ENCODE measurements at regions not wholly inside any gene's neighbourhood (a gene's known extent, or its start where the extent isn't known, plus 50 kb on each side); places are given as distances from the start of the nearest gene placed in this dataset.
"Not testable (repeated sequence)": the region's sequence is repeated elsewhere in the genome, so short reads cannot be mapped to it uniquely, and the experiment has no call there.

DNA sequence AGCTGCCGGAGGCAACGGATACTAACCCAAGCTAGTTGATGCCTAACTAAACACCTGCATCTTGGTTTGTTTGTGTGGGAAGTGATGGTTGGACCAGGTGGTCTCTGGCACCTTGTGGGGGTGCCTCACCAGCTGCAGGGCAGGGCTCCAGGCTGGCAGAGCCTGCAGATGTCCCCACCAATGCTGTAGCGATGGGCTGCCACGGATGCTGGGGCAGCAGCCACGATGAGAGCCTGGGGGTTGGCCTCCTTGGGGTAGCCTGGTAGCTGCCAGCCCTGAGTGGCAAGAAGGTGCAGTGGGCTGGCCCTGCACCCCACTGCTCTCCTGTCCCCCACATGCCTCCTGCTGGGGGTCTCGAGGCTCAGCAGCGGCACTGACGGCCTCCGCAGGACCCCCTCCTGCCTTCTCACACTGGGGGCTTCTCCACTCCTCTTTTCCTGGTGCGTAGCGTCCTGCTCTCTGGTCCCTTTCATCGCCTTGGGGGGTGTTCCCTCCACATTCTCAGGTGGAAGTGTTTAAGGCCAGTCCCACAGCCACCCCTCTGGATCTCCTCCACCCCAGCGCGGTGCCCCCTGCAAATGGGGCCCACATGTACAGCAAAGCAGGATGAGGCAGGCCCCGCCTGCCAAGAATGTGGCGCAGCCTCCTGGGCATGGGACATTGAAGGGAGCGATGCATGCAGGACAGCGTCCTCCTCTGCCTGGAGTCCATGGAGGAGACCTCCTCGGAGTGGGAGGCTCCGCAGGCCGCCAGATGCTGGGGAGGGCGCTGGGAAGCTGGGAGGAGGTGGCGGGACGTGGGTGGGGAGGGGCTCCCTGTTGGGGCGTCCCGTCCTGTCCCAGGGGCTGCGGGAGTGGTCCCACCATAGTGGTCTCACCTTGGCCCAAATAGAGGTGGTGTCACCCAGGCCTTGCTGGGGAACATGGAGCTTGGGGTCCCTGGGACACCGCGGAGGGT is 173.1 kb downstream of the ASB1 start:
- no peak for DNase-seq (ENCODE audit: low read depth in 3 of 3)

DNA sequence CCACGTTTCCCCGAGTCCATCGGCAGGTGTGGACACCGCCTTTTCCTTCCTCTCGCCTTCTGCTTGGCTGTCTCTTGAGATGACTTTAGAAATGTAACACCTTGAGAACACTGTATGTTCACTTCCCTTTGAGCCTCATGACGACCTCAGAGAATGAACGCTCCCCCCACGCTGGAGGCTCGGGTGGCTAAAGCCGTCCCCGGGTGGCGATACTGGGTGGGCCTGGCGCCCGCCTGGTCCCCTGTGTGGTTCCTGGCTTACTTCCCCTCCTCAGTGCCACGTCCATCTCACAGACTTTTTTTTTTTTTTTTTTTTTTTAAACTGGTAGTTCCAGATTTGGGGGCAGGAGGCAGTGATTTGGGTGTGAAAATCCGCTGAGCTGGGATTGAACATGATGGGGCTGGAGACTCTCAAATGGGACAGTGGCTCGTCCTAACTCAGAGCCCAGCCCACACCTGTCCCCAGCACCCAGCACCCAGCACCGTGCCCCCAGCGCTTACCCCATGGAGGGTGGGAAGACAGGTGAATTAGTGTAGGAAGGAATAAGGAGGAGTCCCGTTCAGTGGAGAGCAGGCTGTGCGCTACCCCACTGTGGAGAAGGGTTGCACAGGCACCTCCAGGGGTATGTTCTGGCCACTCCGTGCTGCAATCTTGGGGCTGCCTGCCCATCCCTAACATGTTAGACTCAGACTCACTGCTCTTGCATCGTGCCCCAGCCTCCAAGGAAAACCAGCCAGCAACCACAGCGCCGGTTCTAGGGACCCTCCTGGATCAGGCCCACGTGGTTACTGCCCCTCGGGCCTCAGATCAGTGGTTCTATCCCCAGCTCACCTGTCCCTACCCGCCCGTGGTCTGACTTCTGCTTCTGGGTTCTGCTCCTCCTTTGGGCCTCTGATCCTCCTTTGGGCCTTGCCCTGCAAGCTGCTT is 174.0 kb downstream of the ASB1 start:
- DNase-seq (ENCODE audit: low read depth in 3 of 3) = no peak

DNA sequence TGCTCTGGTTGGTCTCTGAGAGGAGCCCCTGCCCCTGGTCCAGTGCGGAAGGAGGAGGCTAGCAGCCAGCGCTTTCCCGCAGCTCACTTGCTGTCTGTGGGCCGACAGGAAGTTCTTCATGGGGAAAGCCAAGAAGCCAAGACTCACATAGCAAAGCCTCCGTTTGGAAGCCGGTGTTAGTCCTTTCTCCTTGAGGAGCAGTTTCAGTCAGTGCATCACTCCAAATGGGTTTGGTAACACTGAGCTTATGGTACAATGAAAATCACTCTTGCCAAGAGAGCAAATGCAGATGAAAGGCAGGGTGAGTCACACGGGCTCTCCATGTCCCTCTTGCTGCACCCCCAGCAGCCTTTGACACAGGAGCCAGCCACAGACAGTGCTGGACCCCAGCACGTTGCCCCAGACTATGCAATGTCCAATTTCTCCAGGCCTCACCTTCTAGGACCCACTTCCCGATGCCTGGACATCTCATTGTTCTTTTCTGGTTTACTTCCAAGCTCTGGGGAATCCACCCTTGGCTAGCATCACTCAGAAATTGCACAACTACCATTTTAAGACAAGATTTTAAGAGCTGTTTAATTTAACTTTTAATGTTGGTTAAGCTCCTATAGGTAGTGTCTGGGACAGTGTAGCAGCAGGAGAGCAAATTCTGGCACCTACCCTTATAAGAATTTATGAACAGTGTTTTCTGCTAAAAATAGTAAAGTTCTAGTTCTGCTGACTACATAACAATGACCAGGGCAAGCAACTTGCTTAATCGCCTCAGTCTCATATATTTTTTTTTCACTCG is 174.9 kb downstream of the ASB1 start:
- no peak for DNase-seq (ENCODE audit: low read depth in 3 of 3)

DNA sequence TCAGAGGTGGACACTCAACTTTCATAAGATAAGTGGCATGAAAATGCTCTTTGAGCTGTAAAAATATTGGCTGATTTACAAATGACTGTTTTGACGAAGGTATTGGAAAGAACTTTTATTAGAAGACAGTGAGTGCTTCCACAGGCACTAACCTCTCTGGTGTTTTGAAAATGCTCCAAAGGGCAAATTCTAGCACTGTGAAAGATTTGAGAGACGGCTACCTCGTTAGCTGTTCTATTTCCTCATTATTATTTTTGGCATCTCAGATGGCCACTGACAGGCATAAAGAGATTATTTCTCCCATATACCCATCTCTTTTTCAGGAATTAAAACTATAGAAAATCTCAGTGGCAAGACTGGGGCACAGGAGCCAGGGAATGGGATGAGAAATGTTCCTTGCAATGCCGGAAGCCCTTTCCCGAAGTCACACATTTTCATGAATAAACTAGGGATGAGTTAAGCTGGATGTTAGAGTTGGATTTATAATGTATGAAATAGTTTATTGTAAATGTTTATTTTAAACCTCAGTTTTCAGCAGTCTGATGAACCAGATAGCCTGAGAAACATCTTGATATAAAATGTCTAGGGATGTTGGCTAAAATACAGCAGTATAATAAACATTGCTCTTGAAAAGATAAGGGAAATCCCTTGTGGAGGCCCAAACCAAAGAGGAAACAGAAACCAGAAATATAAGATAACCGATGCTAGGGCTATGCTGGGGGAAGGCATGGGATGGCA is 175.7 kb downstream of the ASB1 start:
- DNase-seq (ENCODE audit: low read depth in 3 of 3) = no peak

DNA sequence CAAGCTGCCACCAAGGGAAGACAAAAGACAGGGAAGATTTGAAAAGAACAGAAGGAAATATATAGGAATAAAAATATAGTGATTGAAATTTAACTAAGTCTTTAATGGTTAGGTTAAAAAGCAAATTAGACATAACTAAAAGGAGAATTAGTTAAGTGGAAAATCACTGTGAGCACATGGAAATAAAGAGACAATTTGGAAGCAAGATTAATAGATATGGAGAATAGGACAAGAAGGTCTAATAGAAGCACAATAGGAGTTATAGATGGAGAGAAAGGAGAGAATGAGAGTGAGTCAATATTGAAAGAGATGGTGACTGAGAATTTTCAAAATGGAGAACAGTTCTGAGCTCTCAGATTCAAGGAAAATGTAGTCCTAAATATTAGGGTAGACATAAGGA is 176.9 kb downstream of the ASB1 start:
- no peak for DNase-seq (ENCODE audit: low read depth in 3 of 3)

DNA sequence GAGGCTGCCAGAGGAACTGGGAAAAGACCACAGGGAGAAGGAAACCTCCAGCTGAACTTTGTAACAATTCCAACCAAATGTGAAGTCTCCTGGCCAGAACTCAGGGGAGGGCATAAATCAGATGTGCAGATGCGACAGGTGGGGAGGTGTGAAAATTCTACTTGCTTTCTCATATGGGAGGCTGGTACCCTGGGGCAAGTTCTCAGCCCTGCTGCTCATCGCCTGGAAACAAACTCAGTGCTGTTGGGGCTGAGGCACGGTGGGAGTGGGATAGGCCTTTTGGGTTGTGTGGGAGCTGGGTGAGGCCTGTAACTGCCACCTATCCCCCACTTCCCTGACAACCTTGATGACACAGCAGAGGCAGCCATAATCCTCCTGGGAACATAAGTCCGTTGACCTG is 179.6 kb downstream of the ASB1 start:
- no peak for DNase-seq (ENCODE audit: low read depth in 3 of 3)

DNA sequence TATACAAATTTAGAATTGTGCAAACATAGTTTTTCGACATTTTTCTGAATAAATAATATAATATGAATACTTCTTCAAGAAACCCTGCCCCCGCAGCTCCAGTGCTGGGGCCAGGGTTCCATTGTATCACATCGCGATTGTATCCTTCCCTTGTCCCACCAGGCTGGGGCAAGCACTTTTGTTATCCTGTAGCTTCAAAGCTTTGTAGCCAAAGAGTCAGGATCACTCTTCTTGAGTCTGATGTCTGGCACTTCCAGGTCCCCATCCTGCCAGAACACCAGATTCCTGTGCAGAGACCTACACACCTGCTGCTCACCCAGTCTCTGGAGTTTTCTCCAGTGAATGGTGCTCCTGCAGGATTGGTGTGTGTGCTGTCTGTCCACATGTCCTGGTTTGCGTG is 186.9 kb downstream of the ASB1 start:
- DNase-seq (ENCODE audit: low read depth in 3 of 3) = no peak

DNA sequence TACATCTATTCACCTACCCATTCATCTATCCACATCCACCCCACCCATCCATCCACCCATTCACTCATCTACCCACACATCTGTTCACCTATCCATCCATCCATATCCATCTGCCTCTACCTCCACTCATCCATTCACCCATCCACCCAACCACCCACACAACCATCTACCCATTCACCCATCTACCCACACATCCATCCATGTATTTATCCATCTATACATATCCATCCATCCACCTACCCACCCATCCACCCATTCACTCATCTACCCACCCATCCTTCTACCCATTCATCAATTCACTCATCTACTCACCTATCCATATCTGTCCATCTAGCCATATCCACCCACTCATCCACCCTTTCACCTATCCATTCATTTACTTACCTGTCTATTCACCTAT is 187.6 kb downstream of the ASB1 start:
- DNase-seq (ENCODE audit: low read depth in 3 of 3) = no peak

DNA sequence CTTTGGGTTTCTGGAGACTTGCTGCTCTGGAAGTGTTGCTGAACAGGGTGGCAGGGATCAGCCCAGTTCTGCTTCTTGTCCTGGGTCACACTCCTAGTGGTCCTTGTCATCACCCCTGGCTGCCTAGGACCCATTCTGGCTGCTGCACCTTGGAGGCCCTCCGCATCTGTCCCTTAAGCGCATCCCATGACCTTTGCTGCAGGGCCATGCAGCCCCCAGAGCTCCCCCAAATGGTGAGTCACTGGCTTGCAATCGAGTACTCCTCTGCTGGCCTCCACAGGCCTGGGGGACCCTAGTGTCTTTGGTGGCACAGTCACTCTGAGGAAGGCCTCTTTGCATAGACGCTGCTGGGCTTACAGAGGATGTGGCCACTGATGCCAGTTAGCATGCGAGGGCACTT is 188.5 kb downstream of the ASB1 start:
- DNase-seq (ENCODE audit: low read depth in 3 of 3) = no peak

DNA sequence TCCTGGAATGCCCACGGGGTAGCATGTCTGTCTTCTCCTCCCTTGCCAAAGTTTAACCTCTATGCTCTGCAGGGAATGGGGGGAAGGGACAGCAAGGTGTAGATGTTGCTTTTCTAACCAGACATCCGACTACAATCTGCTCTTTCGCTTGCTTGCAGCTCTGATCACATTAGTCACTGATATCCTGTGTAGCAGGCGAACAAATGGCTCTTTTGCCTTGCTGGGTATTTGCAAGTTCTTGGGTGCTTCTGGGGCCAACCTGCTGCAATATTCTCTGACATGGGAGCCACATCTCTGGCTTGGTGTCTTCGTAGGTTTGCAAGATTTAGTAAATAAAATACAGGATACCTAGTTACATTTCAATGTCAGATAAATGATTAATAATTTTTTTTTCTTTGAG is 190.0 kb downstream of the ASB1 start:
- DNase-seq (ENCODE audit: low read depth in 3 of 3) = no peak

DNA sequence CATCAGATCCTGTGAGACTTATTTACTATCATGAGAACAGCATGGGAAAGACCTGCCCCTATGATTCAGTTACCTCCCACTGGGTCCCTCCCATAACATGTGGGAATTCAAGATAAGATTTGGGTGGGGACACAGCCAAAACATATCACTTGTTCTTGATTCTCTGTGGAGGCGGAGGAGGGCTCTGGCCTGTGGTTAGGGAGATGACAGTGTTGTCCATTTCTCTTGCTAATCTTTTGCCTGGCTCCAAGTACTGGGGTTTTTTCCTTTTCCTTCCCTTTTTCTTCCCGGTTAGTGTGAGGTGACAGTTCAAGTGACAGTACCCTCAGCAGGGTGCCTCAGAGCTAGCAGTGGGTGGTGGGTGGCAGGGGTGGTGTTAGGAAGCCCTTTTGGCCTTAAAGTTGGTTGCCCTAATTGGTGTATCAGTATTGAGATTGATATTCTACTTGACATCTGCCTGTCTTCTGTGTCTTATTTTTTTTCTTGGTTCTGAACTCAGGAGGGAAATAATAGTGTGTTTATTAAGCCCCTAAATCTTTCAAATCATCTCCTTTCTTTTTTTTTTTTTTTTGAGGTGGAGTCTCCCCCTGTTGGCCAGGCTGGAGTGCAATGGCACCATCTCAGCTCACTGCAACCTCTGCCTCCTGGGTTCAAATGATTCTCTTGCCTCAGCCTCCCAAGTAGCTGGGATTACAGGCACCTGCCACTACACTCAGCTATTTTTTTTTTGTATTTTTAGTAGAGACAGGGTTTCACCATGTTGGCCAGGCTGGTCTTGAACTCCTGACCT is 192.0 kb downstream of the ASB1 start:
- not testable (repeated sequence) for DNase-seq (ENCODE audit: low read depth in 3 of 3)

DNA sequence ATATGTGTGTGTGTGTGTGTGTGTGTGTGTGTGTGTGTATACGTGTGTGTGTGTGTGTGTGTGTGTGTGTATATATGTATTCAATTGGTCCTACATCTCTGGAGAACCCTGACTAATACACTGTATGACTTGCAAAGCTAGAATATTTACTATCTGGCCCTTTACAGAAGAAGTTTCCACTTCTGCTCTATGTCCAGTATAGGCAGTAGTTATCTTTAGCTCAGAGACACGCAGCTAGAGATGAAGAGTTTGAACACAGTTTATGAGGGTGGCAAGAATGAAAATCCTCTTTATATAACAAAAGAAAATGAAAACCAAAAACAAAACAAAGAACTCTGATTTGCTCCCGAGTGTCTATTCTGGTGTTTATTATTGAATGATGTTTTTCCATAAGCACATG is 201.2 kb downstream of the ASB1 start:
- DNase-seq (ENCODE audit: low read depth in 3 of 3) = no peak

DNA sequence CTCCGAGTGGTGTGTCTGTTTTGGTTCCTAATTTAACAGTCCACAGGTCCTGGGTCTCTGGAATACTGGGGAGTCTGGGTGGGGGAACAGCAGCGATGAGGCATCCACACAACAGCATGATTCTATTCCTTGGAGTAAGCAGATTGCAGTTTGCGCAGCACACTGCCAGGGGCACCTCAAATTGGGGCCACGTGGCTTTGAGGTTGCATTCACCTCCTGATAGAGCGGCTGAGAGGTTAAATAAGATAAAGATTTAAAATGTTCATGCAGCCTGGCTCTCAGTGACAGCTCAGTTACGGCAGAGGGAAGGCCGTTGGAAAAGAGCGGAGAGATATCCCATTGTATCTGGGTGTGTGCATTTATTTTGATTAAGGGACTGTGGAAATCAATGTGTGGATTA is 202.3 kb downstream of the ASB1 start:
- DNase-seq (ENCODE audit: low read depth in 3 of 3) = no peak

DNA sequence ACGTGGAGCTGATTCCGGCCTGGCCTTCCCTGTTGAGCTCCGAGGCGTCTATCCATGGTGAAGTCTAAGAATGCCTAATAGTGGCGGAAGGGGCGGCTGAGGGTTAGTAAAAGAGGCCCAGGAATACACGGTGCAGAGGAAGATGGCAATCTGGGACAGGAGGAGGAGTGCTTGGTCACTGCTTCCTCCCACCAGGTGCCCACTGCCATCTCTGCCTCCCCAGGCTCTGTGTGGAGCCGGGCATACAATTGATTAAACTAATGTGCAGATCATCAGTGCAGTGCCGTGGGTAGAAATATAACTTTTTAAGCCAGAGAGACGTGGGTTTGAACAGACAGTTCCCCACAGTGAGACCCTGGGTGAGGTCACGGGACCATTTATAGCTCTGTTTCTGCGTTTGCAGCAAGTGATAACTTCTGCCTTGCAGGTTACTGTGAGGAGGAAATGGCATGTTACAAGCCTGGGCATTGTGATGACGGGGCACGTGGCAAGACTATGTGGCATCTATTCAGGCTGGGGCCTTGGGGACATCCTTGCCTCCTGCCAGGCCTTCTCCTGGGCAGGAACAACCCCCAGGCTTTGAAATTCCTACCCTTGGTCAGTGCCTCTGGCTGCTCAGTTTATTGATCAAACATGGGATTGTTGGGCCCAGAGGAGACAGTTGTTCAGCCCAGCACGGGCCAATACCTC is 204.9 kb downstream of the ASB1 start:
- no peak for DNase-seq (ENCODE audit: low read depth in 3 of 3)

DNA sequence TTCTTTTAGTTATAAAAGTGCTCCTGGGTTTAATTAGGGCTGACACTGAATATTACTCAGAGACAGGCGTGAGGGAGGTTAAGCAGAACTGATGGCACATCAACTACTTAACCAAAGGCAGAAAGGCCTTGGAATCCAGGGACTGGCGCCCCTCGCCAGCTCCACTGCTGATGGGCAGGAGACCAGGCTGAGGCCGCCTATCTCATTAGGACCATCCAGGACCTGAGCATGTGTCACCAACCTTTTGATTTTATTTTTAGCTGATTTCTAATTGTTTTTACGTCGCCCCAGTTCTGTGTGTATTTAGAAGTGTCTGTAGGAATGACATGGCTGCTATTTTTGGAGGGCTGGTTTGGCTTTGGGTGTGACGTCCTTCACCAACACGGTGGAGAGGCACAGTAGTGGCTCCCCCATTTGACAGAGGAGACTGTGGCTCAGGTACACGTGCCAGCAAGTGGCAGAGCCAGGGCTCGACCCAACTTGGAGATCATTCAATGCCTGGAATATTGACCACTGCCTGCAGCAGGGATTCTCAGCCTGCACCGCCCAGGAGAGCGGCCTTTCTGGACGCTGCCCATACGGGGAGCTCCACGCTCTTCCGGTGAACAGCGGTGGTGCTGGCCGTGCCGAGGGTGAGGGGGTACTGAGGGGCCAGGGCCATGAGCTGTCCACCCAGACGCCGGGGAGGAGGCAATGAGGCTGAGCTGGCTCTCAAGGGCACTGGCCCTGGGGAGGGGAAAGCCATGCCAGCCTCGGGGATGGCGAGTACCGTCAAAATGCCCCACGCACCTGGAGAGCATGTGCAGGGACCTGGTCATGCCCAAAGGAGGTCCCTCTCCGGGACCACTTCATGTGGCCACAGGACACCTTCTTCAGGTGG is 205.7 kb downstream of the ASB1 start:
- DNase-seq (ENCODE audit: low read depth in 3 of 3) = no peak

DNA sequence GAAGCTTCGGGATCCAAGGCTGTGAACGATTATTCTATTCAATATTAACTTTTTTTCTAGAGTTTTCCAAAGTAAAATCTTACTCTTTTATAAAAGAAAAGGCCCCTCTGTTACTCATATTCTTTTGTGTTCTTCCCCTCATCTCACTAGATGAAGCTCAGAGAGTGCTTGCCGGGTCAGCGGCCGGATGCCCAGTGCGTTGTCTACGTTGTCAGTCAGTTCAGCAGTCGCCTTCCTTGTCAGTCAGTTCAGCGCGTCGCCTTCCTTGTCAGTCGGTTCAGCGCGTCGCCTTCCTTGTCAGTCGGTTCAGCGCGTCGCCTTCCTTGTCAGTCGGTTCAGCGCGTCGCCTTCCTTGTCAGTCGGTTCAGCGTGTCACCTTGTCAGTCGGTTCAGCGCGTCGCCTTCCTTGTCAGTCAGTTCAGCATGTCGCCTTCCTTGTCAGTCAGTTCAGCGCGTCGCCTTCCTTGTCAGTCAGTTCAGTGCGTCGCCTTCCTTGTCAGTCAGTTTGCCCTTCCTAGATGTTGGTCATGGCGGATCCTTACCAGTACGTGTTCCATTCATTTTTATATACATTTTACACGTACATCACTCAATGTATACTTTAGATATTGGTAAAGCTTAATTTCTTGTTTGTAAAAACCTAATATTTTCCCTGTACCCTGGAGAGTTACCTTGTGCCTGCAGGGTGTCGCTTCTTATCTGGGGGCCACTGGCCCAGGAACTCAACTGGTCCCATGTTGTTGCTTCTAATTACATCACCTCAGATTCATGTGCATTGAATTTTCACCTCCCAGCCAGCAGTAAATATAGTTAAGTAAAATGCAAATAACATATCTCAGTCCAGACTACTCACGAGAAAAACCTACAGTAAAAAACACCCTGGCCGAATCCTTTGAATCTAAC is 206.9 kb downstream of the ASB1 start:
- no peak for DNase-seq (ENCODE audit: low read depth in 3 of 3)

DNA sequence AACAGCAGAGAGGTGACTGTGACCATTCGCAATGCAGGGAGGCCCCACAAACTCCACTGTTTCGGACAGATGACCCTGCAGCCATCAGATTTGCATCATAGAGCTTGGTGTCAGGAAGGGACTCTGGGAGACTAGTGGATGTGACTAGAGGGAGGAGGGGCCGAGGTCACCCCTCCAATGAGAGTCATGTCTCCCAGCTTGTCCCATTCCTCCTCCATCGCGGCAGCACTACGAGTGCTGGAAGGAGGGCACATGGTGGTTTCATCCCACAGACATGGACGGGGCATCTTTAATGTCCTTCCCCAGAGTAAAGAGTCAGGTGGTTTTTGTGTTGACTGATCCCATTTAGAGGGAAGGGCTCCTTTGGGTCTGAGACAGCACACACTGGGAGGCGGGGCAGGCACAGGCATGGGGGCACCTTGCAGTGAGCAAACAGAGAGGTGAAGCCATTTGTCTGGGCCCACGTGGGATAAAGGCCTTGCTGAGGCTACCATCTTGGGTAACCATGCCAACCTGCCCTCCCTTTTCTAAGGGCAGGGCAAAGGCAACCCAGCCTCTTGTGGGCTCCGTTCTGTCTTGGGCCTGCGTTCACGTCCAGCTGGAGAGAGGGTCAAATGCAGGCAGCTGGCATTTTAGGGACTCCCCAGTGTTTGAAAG is 208.1 kb downstream of the ASB1 start:
- DNase-seq (ENCODE audit: low read depth in 3 of 3) = no peak
